WTC11 (cell line): ENCODE measurements at regions not wholly inside any gene's neighbourhood (a gene's known extent, or its start where the extent isn't known, plus 50 kb on each side); places are given as distances from the start of the nearest gene placed in this dataset.

Experiments
- ATAC-seq: fragments of 200-7000 bp; cut with Tn5 transposase; 2 replicates; pipeline ENCODE4 v1.10.0; 2021; ENCODE audit warnings: mild to moderate bottlenecking, moderate library complexity
- CTCF ChIA-PET: fragments of 300-600 bp; sonication (Branson Sonifier 250); formaldehyde crosslinking; loops from one replicate; lab custom pipeline; 2021; ENCODE audit warnings: antibody characterized with exemption; lab: Charles Lee
- POLR2A ChIA-PET: fragments of 350-600 bp; sonication (Branson Sonifier 250); formaldehyde crosslinking; loops from one replicate; lab custom pipeline; 2021; ENCODE audit warnings: antibody characterized with exemption; lab: Charles Lee
- DNase-seq: peaks from one replicate; pipeline ENCODE4 v3.0.0; 2021; ENCODE audit warnings: low spot score
- H3K27ac Mint-ChIP-seq: 2 replicates; pipeline ENCODE4 v1.8.0; 2021; ENCODE audit warnings: mixed read lengths
- H3K27me3 Mint-ChIP-seq: 2 replicates; pipeline ENCODE4 v1.8.0; 2021; ENCODE audit warnings: low read depth, mild to moderate bottlenecking, moderate library complexity, mixed read lengths
- H3K36me3 Mint-ChIP-seq: 2 replicates; pipeline ENCODE4 v1.8.0; 2021; ENCODE audit warnings: mixed read lengths
- H3K4me1 Mint-ChIP-seq: 2 replicates; pipeline ENCODE4 v1.8.0; 2022; ENCODE audit warnings: mixed read lengths
- H3K4me3 Mint-ChIP-seq: 2 replicates; pipeline ENCODE4 v1.8.0; 2021; ENCODE audit warnings: mild to moderate bottlenecking, moderate library complexity, mixed read lengths
- H3K9me3 Mint-ChIP-seq: 2 replicates; pipeline ENCODE4 v1.8.0; 2021; ENCODE audit warnings: mixed read lengths
- ATF6 ChIP-seq: sonication (generic); formaldehyde crosslinking; IDR thresholded peaks from 2 replicates; pipeline ENCODE4 v1.8.1; 2023; ENCODE audit warnings: mild to moderate bottlenecking, missing genetic modification reagents
- CTCF ChIP-seq: fragments of 200-600 bp; IDR thresholded peaks from 2 replicates; pipeline ENCODE4 v1.8.0; 2022; ENCODE audit warnings: antibody characterized with exemption
- E2F1 ChIP-seq: sonication (generic); formaldehyde crosslinking; IDR thresholded peaks from 2 replicates; pipeline ENCODE4 v1.8.0; 2022; ENCODE audit warnings: mild to moderate bottlenecking, missing genetic modification reagents
- FOXJ3 ChIP-seq: sonication (generic); formaldehyde crosslinking; IDR thresholded peaks from 2 replicates; pipeline ENCODE4 v1.9.0; 2021; ENCODE audit warnings: missing genetic modification reagents, mild to moderate bottlenecking, borderline replicate concordance
- HMGA2 ChIP-seq: fragments of 250-450 bp; sonication (Bioruptor Pico); IDR thresholded peaks from 2 replicates; pipeline ENCODE4 v1.4.0; 2021; ENCODE audit warnings: mild to moderate bottlenecking, moderate library complexity
- HMGXB4 ChIP-seq: sonication (generic); formaldehyde crosslinking; IDR thresholded peaks from 2 replicates; pipeline ENCODE4 v1.8.1; 2023; ENCODE audit warnings: mild to moderate bottlenecking, moderate library complexity, missing genetic modification reagents
- IRF1 ChIP-seq: sonication (generic); formaldehyde crosslinking; IDR thresholded peaks from 2 replicates; pipeline ENCODE4 v1.8.0; 2023; ENCODE audit warnings: missing genetic modification reagents
- JUN ChIP-seq: sonication (generic); formaldehyde crosslinking; IDR thresholded peaks from 2 replicates; pipeline ENCODE4 v1.8.0; 2023; ENCODE audit warnings: mild to moderate bottlenecking, missing genetic modification reagents
- MLX ChIP-seq: sonication (generic); formaldehyde crosslinking; IDR thresholded peaks from 2 replicates; pipeline ENCODE4 v1.8.1; 2023; ENCODE audit warnings: mild to moderate bottlenecking, missing genetic modification reagents, moderate library complexity
- NFYB ChIP-seq: sonication (generic); formaldehyde crosslinking; conservative IDR thresholded peaks from 2 replicates; pipeline ENCODE4 v1.8.0; 2022; ENCODE audit warnings: low read depth, missing genetic modification reagents
- TEAD1 ChIP-seq: sonication (generic); formaldehyde crosslinking; IDR thresholded peaks from 2 replicates; pipeline ENCODE4 v1.8.0; 2022; ENCODE audit warnings: mild to moderate bottlenecking, missing genetic modification reagents
- TP53 ChIP-seq: sonication (generic); formaldehyde crosslinking; IDR thresholded peaks from 2 replicates; pipeline ENCODE4 v1.8.1; 2023; ENCODE audit warnings: mild to moderate bottlenecking, missing genetic modification reagents
- ZNF263 ChIP-seq: sonication (generic); formaldehyde crosslinking; IDR thresholded peaks from 2 replicates; pipeline ENCODE4 v1.8.1; 2022; ENCODE audit warnings: low read depth, mild to moderate bottlenecking, moderate library complexity, missing genetic modification reagents
- ZNF317 ChIP-seq: sonication (generic); formaldehyde crosslinking; IDR thresholded peaks from 2 replicates; pipeline ENCODE4 v1.8.1; 2023; ENCODE audit warnings: low read depth, mild to moderate bottlenecking, moderate library complexity, missing genetic modification reagents, borderline replicate concordance
- ZNF512 ChIP-seq: sonication (generic); formaldehyde crosslinking; IDR thresholded peaks from 2 replicates; pipeline ENCODE4 v1.8.1; 2022; ENCODE audit warnings: missing genetic modification reagents, borderline replicate concordance
- ZSCAN18 ChIP-seq: fragments of 250-450 bp; sonication (Bioruptor Pico); IDR thresholded peaks from 2 replicates; pipeline ENCODE4 v2.1.2; 2022; ENCODE audit warnings: mild to moderate bottlenecking, moderate library complexity

GRCh38 chr10:52883996-52884871 is 111.7 kb upstream of the MBL2 start:
- no peaks in the 10 kb centered on the region for H3K36me3 Mint-ChIP-seq
- TF ChIP-seq ZSCAN18 (peak; percentile 58; the same call in 1 of the 2 replicates), CTCF (peak; percentile 76), TEAD1 (CRISPR knock-in tag) (peak; percentile 79; the same call in 1 of the 2 replicates), IRF1 (CRISPR knock-in tag) (no peak)
- H3K4me3 Mint-ChIP-seq, result peak overlapping the region; percentile 24
- peak; percentile 97 for ATAC-seq
- CTCF ChIA-PET, result interaction anchor here (0.6 to 3.3 kb wide), 7 partner anchors 9 to 714 kb away, joined by 3 to 36 read pairs (median 5); no protein-coding TSS in a partner anchor
- no peaks in the 10 kb centered on the region for H3K27me3 Mint-ChIP-seq
- peak; percentile 57 for DNase-seq
- H3K4me1 Mint-ChIP-seq, result peaks cover 43% of the 10 kb centered on the region
- H3K9me3 Mint-ChIP-seq, result no peaks in the 10 kb centered on the region
- peak overlapping the region; percentile 96 for H3K27ac Mint-ChIP-seq
- POLR2A ChIA-PET, result no interaction called here

GRCh38 chr10:52879091-52879807 is 106.7 kb upstream of the MBL2 start:
- no peaks in the 10 kb centered on the region for H3K36me3 Mint-ChIP-seq
- H3K27me3 Mint-ChIP-seq, result no peaks in the 10 kb centered on the region; the same call in 1 of the 2 replicates
- ATAC-seq (no peak), DNase-seq (no peak)
- POLR2A ChIA-PET, result no interaction called here
- H3K4me3 Mint-ChIP-seq, result no peak overlapping the region
- H3K27ac Mint-ChIP-seq, result no peak overlapping the region
- peaks cover 22% of the 10 kb centered on the region for H3K4me1 Mint-ChIP-seq
- no peaks in the 10 kb centered on the region for H3K9me3 Mint-ChIP-seq
- CTCF ChIA-PET, result interaction anchor here (1.3 to 1.5 kb wide), 2 partner anchors 61 to 71 kb away, joined by 5 to 7 read pairs; no protein-coding TSS in a partner anchor
- TF ChIP-seq HMGA2 (CRISPR knock-in tag) (no peak), HMGXB4 (CRISPR knock-in tag) (no peak), JUN (CRISPR knock-in tag) (no peak), MLX (CRISPR knock-in tag) (no peak), ZNF512 (CRISPR knock-in tag) (no peak), NFYB (CRISPR knock-in tag) (no peak), FOXJ3 (CRISPR knock-in tag) (no peak), TP53 (no peak), ZNF263 (CRISPR knock-in tag) (no peak), E2F1 (no peak), ATF6 (no peak), ZNF317 (CRISPR knock-in tag) (no peak)
